ENCODE measurements at regions not wholly inside any gene's neighbourhood (a gene's known extent, or its start where the extent isn't known, plus 50 kb on each side); places are given as distances from the start of the nearest gene placed in this dataset.

GRCh38 chr5:124461157-124461556, 285.3 kb downstream of the ZNF608 start:
- no peak overlapping the region for H3K27ac Mint-ChIP-seq
- H3K4me1 ChIP-seq (ENCODE audit: insufficient read depth, low read length): peaks cover 3% of the 10 kb centered on the region; the same call in 1 of the 2 replicates
- no peak overlapping the region for H2BK5ac ChIP-seq (ENCODE audit: insufficient read length, low read length)

More at GRCh38 chr5:124461157-124461556, 285.3 kb downstream of the ZNF608 start:
- Histone ChIP-seq H2AK5ac (ENCODE audit: insufficient read length, low read length) (no peak overlapping the region), H4K91ac (ENCODE audit: insufficient read length, low read depth, low read length) (no peak overlapping the region), H3K79me1 (ENCODE audit: insufficient read depth, low read depth, low read length, poor library complexity, severe bottlenecking) (no peaks in the 10 kb centered on the region), H3K9ac (ENCODE audit: extremely low read depth, insufficient read length, low read length) (no peak overlapping the region), H3K4me2 (ENCODE audit: insufficient read depth, insufficient read length, low read length) (no peak overlapping the region), H2AFZ (ENCODE audit: low read length) (no peak overlapping the region), H3K27me3 (ENCODE audit: insufficient read depth, low read length) (no peaks in the 10 kb centered on the region), H3K56ac (ENCODE audit: insufficient read length, low read depth, low read length) (no peak overlapping the region), H3K4ac (ENCODE audit: low read depth, low read length) (no peak overlapping the region), H3K79me2 (ENCODE audit: insufficient read depth, low read length) (no peaks in the 10 kb centered on the region), H3K27ac (ENCODE audit: insufficient read length, low read depth, low read length) (no peak overlapping the region), H3T11ph (ENCODE audit: low read length) (no peak overlapping the region), H3K23ac (ENCODE audit: insufficient read length, low read depth, low read length) (no peak overlapping the region), H3K18ac (ENCODE audit: insufficient read length, low read depth, low read length) (no peak overlapping the region), H4K8ac (replicated peaks; ENCODE audit: insufficient read length, low read depth, low read length) (no peak overlapping the region), H4K20me1 (ENCODE audit: control insufficient read depth, insufficient read depth, insufficient read length) (no peaks in the 10 kb centered on the region), H2BK20ac (ENCODE audit: low read depth, low read length, poor library complexity, severe bottlenecking) (no peak overlapping the region), H3K23me2 (ENCODE audit: insufficient read length, low read depth, low read length, poor library complexity, severe bottlenecking) (no peaks in the 10 kb centered on the region), H2BK12ac (ENCODE audit: insufficient read length, low read depth, low read length) (no peak overlapping the region), H2BK15ac (ENCODE audit: low read depth, low read length) (no peak overlapping the region), H3K14ac (ENCODE audit: insufficient read depth, low read length) (no peak overlapping the region), H4K5ac (ENCODE audit: insufficient read length, low read depth, low read length) (no peak overlapping the region), H2BK120ac (ENCODE audit: low read depth, low read length, poor library complexity, severe bottlenecking) (no peak overlapping the region), H3K9me3 (ENCODE audit: control insufficient read depth, low read depth, low read length) (peaks cover 7% of the 10 kb centered on the region)
- no CpG with 5 or more reads among the region's 1 CpG for WGBS (ENCODE audit: extremely low coverage, insufficient read length, low lambda C conversion rate)
- H3K27me3 Mint-ChIP-seq (ENCODE audit: low read depth): no peaks in the 10 kb centered on the region
- H3K36me3 Mint-ChIP-seq (ENCODE audit: insufficient read depth in 1 of 3, low read depth in 3 of 3): peaks cover 13 to 30% (median 22%) of the 10 kb centered on the region in 3 experiments
- peaks cover 24 to 39% of the 10 kb centered on the region in 2 experiments for H3K4me1 Mint-ChIP-seq
- no peak overlapping the region for H3K4me3 Mint-ChIP-seq
- TF ChIP-seq CTCF (conservative IDR thresholded peaks at IDR 0.05): no peak
- no peak for DNase-seq
- peaks cover 16 to 27% of the 10 kb centered on the region in 2 experiments for H3K9me3 Mint-ChIP-seq
